IPS-NIHi7 (cell line): ENCODE measurements at regions not wholly inside any gene's neighbourhood (a gene's known extent, or its start where the extent isn't known, plus 50 kb on each side); places are given as distances from the start of the nearest gene placed in this dataset.

Experiments used
- DNase-seq: peaks from one replicate; pipeline ENCODE4 v3.0.0; 2012; ENCODE audit warnings: mixed read lengths; ENCODE audit errors: extremely low spot score

- no peak for DNase-seq
Measured at GRCh38 chr6:14713008-14713960, 532.6 kb upstream of the JARID2 start.

- no peak for DNase-seq
Measured at GRCh38 chr6:14713966-14714631, 531.8 kb upstream of the JARID2 start.

- DNase-seq = no peak
Measured at GRCh38 chr6:14715076-14715475, 530.8 kb upstream of the JARID2 start.

- DNase-seq = no peak
Measured at GRCh38 chr6:14716499-14717146, 529.2 kb upstream of the JARID2 start.

- DNase-seq = no peak
Measured at GRCh38 chr6:14717307-14717706, 528.6 kb upstream of the JARID2 start.

- no peak for DNase-seq
Measured at GRCh38 chr6:14718861-14719260, 527.0 kb upstream of the JARID2 start.

- no peak for DNase-seq
Measured at GRCh38 chr6:14719270-14719669, 526.6 kb upstream of the JARID2 start.

GRCh38 chr6:14720411-14721102, 525.3 kb upstream of the JARID2 start:
- no peak for DNase-seq

GRCh38 chr6:14721103-14721758, 524.6 kb upstream of the JARID2 start:
- no peak for DNase-seq

GRCh38 chr6:14722001-14722562, 523.8 kb upstream of the JARID2 start:
- no peak for DNase-seq

- DNase-seq = no peak
Measured at GRCh38 chr6:14722704-14723103, 523.2 kb upstream of the JARID2 start.

- no peak for DNase-seq
Measured at GRCh38 chr6:14723535-14724086, 522.3 kb upstream of the JARID2 start.

- DNase-seq = no peak
Measured at GRCh38 chr6:14724549-14724948, 521.3 kb upstream of the JARID2 start.

GRCh38 chr6:14726816-14727493, 518.9 kb upstream of the JARID2 start:
- DNase-seq = no peak

- DNase-seq = no peak
Measured at GRCh38 chr6:14727494-14728395, 518.1 kb upstream of the JARID2 start.

- no peak for DNase-seq
Measured at GRCh38 chr6:14728396-14729024, 517.4 kb upstream of the JARID2 start.

GRCh38 chr6:14729129-14729871, 516.6 kb upstream of the JARID2 start:
- DNase-seq = no peak

- DNase-seq = no peak
Measured at GRCh38 chr6:14730654-14731053, 515.2 kb upstream of the JARID2 start.
